ENCODE measurements at regions not wholly inside any gene's neighbourhood (a gene's known extent, or its start where the extent isn't known, plus 50 kb on each side); places are given as distances from the start of the nearest gene placed in this dataset.

- no peak for DNase-seq
These were observed 486.8 kb downstream of the FOXO1 start for GRCh38 chr13:40179445-40180281.

- DNase-seq, result no peak
These were observed 485.7 kb downstream of the FOXO1 start for GRCh38 chr13:40180776-40181175.

- DNase-seq, result no peak
These were observed 485.1 kb downstream of the FOXO1 start for GRCh38 chr13:40181203-40181845.

- DNase-seq, result no peak
These were observed 483.9 kb downstream of the FOXO1 start for GRCh38 chr13:40182591-40182990.

- DNase-seq, result no peak
These were observed 481.0 kb downstream of the FOXO1 start for GRCh38 chr13:40185414-40185813.

GRCh38 chr13:40186041-40186440 lies 480.4 kb downstream of the FOXO1 start:
- DNase-seq, result no peak

GRCh38 chr13:40186626-40187323 lies 479.7 kb downstream of the FOXO1 start:
- DNase-seq, result no peak

- DNase-seq, result no peak
These were observed 479.1 kb downstream of the FOXO1 start for GRCh38 chr13:40187324-40187795.

GRCh38 chr13:40187841-40188591 lies 478.4 kb downstream of the FOXO1 start:
- DNase-seq, result no peak

GRCh38 chr13:40189426-40189825 lies 477.0 kb downstream of the FOXO1 start:
- DNase-seq, result no peak

- no peak for DNase-seq
These were observed 476.4 kb downstream of the FOXO1 start for GRCh38 chr13:40189898-40190630.

- no peak for DNase-seq
These were observed 475.8 kb downstream of the FOXO1 start for GRCh38 chr13:40190641-40191100.

- no peak for DNase-seq
These were observed 475.1 kb downstream of the FOXO1 start for GRCh38 chr13:40191186-40191980.

- no peak for DNase-seq
These were observed 474.0 kb downstream of the FOXO1 start for GRCh38 chr13:40192452-40192851.

GRCh38 chr13:40192858-40193257 lies 473.6 kb downstream of the FOXO1 start:
- no peak for DNase-seq

- DNase-seq, result no peak
These were observed 472.9 kb downstream of the FOXO1 start for GRCh38 chr13:40193286-40194223.

- no peak for DNase-seq
These were observed 472.1 kb downstream of the FOXO1 start for GRCh38 chr13:40194224-40194806.

- DNase-seq, result no peak
These were observed 469.4 kb downstream of the FOXO1 start for GRCh38 chr13:40197049-40197448.

GRCh38 chr13:40197936-40198595 lies 468.4 kb downstream of the FOXO1 start:
- no peak for DNase-seq
